ENCODE measurements at regions not wholly inside any gene's neighbourhood (a gene's known extent, or its start where the extent isn't known, plus 50 kb on each side); places are given as distances from the start of the nearest gene placed in this dataset.

- DNase-seq, result no peak
- no peak for ATAC-seq (ENCODE audit: insufficient read depth, low FRiP score)
- WGBS, 2 donors, result 95 to 97% methylated on average over 4 of the region's 4 CpGs
- Histone ChIP-seq H3K27ac (ENCODE audit: low read depth in 1 of 2, low read length in 1 of 2) (no peak overlapping the region), H3K27me3 (ENCODE audit: control insufficient read depth in 3 of 3, insufficient read depth in 3 of 3, low read length in 2 of 3) (no peaks in the 10 kb centered on the region), H3K9me3 (ENCODE audit: control insufficient read depth in 4 of 4, insufficient read depth in 3 of 4, low read length in 3 of 4) (no peaks in the 10 kb centered on the region), H3K36me3 (ENCODE audit: control insufficient read depth in 4 of 4, insufficient read depth in 4 of 4, low read length in 4 of 4) (no peaks in the 10 kb centered on the region), H3K4me3 (no peak overlapping the region), H3K9ac (ENCODE audit: insufficient read depth in 1 of 2, low read length in 2 of 2) (no peak overlapping the region), H3K4me1 (ENCODE audit: control insufficient read depth in 5 of 5, insufficient read depth in 5 of 5, low read length in 5 of 5) (peaks cover 0 to 4% (median 2%) of the 10 kb centered on the region in 5 donors)
- no peak for TF ChIP-seq CTCF (IDR thresholded peaks at IDR 0.05; ENCODE audit: control extremely low read depth, extremely low read depth)
Observed at GRCh38 chr9:107650321-107650720, 160.8 kb upstream of the KLF4 start.

GRCh38 chr9:107648153-107648715 lies 158.7 kb upstream of the KLF4 start:
- Histone ChIP-seq H3K4me1 (ENCODE audit: control insufficient read depth in 5 of 5, insufficient read depth in 5 of 5, low read length in 5 of 5) (peaks cover 0 to 8% (median 5%) of the 10 kb centered on the region in 5 donors), H3K9ac (ENCODE audit: insufficient read depth in 1 of 2, low read length in 2 of 2) (no peak overlapping the region), H3K27ac (ENCODE audit: low read depth in 1 of 2, low read length in 1 of 2) (no peak overlapping the region), H3K4me3 (no peak overlapping the region), H3K36me3 (ENCODE audit: control insufficient read depth in 4 of 4, insufficient read depth in 4 of 4, low read length in 4 of 4) (no peaks in the 10 kb centered on the region), H3K9me3 (ENCODE audit: control insufficient read depth in 4 of 4, insufficient read depth in 3 of 4, low read length in 3 of 4) (no peaks in the 10 kb centered on the region), H3K27me3 (ENCODE audit: control insufficient read depth in 3 of 3, insufficient read depth in 3 of 3, low read length in 2 of 3) (no peaks in the 10 kb centered on the region)
- DNase-seq, result no peak
- TF ChIP-seq CTCF (IDR thresholded peaks at IDR 0.05; ENCODE audit: control extremely low read depth, extremely low read depth), result no peak
- WGBS, 2 donors, result 93 to 95% methylated on average over 12 of the region's 12 CpGs
- ATAC-seq (ENCODE audit: insufficient read depth, low FRiP score), result no peak

GRCh38 chr9:107647611-107648010 lies 158.0 kb upstream of the KLF4 start:
- peaks cover 0 to 8% (median 2%) of the 10 kb centered on the region in 5 donors for H3K4me1 ChIP-seq (ENCODE audit: control insufficient read depth in 5 of 5, insufficient read depth in 5 of 5, low read length in 5 of 5)
- DNase-seq (no peak), ATAC-seq (ENCODE audit: insufficient read depth, low FRiP score) (no peak)
- TF ChIP-seq CTCF (IDR thresholded peaks at IDR 0.05; ENCODE audit: control extremely low read depth, extremely low read depth), result no peak
- H3K9ac ChIP-seq (ENCODE audit: insufficient read depth in 1 of 2, low read length in 2 of 2), result no peak overlapping the region
- H3K27ac ChIP-seq (ENCODE audit: low read depth in 1 of 2, low read length in 1 of 2), result no peak overlapping the region
- H3K4me3 ChIP-seq, result no peak overlapping the region
- no peaks in the 10 kb centered on the region for H3K9me3 ChIP-seq (ENCODE audit: control insufficient read depth in 4 of 4, insufficient read depth in 3 of 4, low read length in 3 of 4)
- WGBS, 2 donors, result 95 to 99% methylated on average over 5 of the region's 5 CpGs
- no peaks in the 10 kb centered on the region for H3K27me3 ChIP-seq (ENCODE audit: control insufficient read depth in 3 of 3, insufficient read depth in 3 of 3, low read length in 2 of 3)
- no peaks in the 10 kb centered on the region for H3K36me3 ChIP-seq (ENCODE audit: control insufficient read depth in 4 of 4, insufficient read depth in 4 of 4, low read length in 4 of 4)

- H3K9ac ChIP-seq (ENCODE audit: insufficient read depth in 1 of 2, low read length in 2 of 2), result no peak overlapping the region
- H3K9me3 ChIP-seq (ENCODE audit: control insufficient read depth in 4 of 4, insufficient read depth in 3 of 4, low read length in 3 of 4), result no peaks in the 10 kb centered on the region
- H3K27me3 ChIP-seq (ENCODE audit: control insufficient read depth in 3 of 3, insufficient read depth in 3 of 3, low read length in 2 of 3), result no peaks in the 10 kb centered on the region
- WGBS, 2 donors, result 93 to 97% methylated on average over 1 of the region's 1 CpG
- H3K27ac ChIP-seq (ENCODE audit: low read depth in 1 of 2, low read length in 1 of 2), result no peak overlapping the region
- no peak overlapping the region for H3K4me3 ChIP-seq
- TF ChIP-seq CTCF (IDR thresholded peaks at IDR 0.05; ENCODE audit: control extremely low read depth, extremely low read depth), result no peak
- peaks cover 0 to 8% (median 2%) of the 10 kb centered on the region in 5 donors for H3K4me1 ChIP-seq (ENCODE audit: control insufficient read depth in 5 of 5, insufficient read depth in 5 of 5, low read length in 5 of 5)
- H3K36me3 ChIP-seq (ENCODE audit: control insufficient read depth in 4 of 4, insufficient read depth in 4 of 4, low read length in 4 of 4), result no peaks in the 10 kb centered on the region
- no peak for DNase-seq
- no peak for ATAC-seq (ENCODE audit: insufficient read depth, low FRiP score)
Observed at GRCh38 chr9:107647141-107647540, 157.6 kb upstream of the KLF4 start.
